ENCODE measurements at regions not wholly inside any gene's neighbourhood (a gene's known extent, or its start where the extent isn't known, plus 50 kb on each side); places are given as distances from the start of the nearest gene placed in this dataset.

DNA sequence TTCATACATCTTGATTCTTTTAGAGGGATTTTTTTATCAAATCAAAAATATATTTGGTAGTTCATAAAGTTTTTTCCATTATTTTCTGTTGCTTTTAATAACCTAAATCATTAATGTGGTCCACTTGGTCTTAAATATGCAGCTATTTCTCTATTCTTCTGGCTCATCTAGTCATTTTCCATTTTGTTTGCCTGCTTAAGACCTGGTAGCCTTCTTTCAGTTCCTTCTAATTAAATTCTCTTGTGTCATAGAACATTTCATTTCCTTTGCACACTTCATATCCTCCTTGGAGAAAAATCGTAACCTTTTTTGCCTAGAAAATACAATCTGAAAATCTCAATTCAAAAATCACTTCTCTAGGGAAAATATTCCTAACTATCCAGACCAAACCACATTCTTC, 387.0 kb downstream of the LRFN5 start:
- Histone ChIP-seq H3K36me3 (ENCODE audit: control insufficient read depth, insufficient read depth, low read length) (no peaks in the 10 kb centered on the region), H3K27me3 (ENCODE audit: control insufficient read depth, insufficient read depth, low read length) (no peaks in the 10 kb centered on the region), H3K27ac (ENCODE audit: low read length) (no peak overlapping the region), H3K4me3 (ENCODE audit: low read length) (no peak overlapping the region), H3K4me1 (ENCODE audit: control insufficient read depth, insufficient read depth, low read length) (no peaks in the 10 kb centered on the region), H3K9me3 (replicated peaks; ENCODE audit: control insufficient read depth, low read depth, low read length) (no peaks in the 10 kb centered on the region)
- no peak for DNase-seq
- WGBS (ENCODE audit: insufficient coverage): 100% methylated on average over 1 of the region's 1 CpG

DNA sequence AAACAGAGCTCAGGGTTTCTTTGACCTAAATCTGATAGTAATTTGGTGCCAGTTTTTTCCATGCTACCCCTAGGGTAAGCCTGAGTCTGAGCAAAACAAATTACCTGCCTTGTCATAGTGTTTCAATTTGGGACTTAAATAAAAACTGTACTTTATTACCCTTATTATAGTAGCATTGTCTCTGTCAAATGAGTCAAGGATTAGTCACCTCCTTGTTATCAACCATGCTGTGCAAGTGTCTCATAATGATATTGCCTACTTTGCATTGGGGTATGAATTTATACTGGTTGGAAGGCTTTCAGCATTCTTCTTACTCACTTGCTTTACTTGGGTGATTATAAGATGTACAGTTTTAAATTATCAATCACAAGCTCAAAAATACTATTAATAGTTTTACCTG, 380.0 kb downstream of the LRFN5 start:
- Histone ChIP-seq H3K36me3 (ENCODE audit: control insufficient read depth, insufficient read depth, low read length) (no peaks in the 10 kb centered on the region), H3K4me1 (ENCODE audit: control insufficient read depth, insufficient read depth, low read length) (no peaks in the 10 kb centered on the region), H3K9me3 (replicated peaks; ENCODE audit: control insufficient read depth, low read depth, low read length) (no peaks in the 10 kb centered on the region), H3K27ac (ENCODE audit: low read length) (no peak overlapping the region), H3K4me3 (ENCODE audit: low read length) (no peak overlapping the region), H3K27me3 (ENCODE audit: control insufficient read depth, insufficient read depth, low read length) (no peaks in the 10 kb centered on the region)
- no peak for DNase-seq

DNA sequence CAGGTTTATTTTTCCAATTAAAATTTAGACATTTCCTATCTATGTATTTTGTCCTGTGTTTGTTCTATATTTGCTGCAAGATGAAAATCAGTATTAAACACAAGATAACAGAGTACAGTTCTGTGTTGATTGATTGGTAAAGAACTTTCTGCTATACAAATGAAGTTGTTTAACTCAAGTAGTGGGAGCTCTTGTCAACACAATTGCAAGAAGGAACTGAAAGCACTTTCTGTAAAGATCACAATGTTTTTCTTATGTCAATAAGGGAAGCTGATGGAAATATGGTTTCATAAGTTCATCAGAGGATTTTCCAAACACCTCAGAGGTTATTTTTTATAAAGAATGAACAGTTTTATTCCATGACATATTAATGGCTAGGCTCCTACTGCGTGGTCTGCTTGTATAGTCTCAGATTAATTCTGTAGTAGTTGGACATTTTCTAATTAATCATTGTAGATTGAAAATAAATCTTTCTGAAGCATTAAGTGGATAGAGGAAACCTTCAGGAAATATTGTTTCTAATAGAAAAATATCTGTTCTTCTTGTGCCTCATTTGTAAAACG, 379.5 kb downstream of the LRFN5 start:
- H3K4me1 ChIP-seq (ENCODE audit: control insufficient read depth, insufficient read depth, low read length): no peaks in the 10 kb centered on the region
- no peak overlapping the region for H3K27ac ChIP-seq (ENCODE audit: low read length)
- WGBS (ENCODE audit: insufficient coverage): 67% methylated on average over 1 of the region's 2 CpGs
- peak; percentile 22 for DNase-seq
- H3K36me3 ChIP-seq (ENCODE audit: control insufficient read depth, insufficient read depth, low read length): no peaks in the 10 kb centered on the region
- H3K27me3 ChIP-seq (ENCODE audit: control insufficient read depth, insufficient read depth, low read length): no peaks in the 10 kb centered on the region
- no peak overlapping the region for H3K4me3 ChIP-seq (ENCODE audit: low read length)
- H3K9me3 ChIP-seq (replicated peaks; ENCODE audit: control insufficient read depth, low read depth, low read length): no peaks in the 10 kb centered on the region

GRCh38 chr14:41973178-41973577, 366.5 kb downstream of the LRFN5 start:
- H3K9me3 ChIP-seq (replicated peaks; ENCODE audit: control insufficient read depth, low read depth, low read length): peaks cover 6% of the 10 kb centered on the region
- no CpG with 5 or more reads among the region's 2 CpGs for WGBS (ENCODE audit: insufficient coverage)
- H3K27ac ChIP-seq (ENCODE audit: low read length): no peak overlapping the region
- H3K36me3 ChIP-seq (ENCODE audit: control insufficient read depth, insufficient read depth, low read length): no peaks in the 10 kb centered on the region
- no peaks in the 10 kb centered on the region for H3K4me1 ChIP-seq (ENCODE audit: control insufficient read depth, insufficient read depth, low read length)
- H3K4me3 ChIP-seq (ENCODE audit: low read length): no peak overlapping the region
- no peaks in the 10 kb centered on the region for H3K27me3 ChIP-seq (ENCODE audit: control insufficient read depth, insufficient read depth, low read length)
- no peak for DNase-seq

DNA sequence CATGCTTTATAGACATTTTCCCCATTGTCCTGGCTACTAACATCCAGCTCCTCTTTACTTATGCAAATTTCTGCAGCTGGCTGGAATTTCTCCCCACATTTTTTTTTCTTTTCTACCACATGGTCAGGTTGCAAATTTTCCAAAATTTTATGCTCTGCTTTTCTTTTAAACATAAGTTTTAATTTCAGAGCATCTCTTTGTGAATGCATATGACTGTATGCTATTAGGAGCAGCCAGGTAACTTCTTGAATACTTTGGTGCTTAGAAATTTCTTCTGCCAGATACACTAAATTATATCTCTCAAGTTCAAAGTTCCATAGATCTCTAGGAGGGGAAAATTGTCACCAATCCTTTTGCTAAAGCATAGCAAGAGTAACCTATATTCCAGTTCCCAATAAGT, 365.9 kb downstream of the LRFN5 start:
- no peaks in the 10 kb centered on the region for H3K4me1 ChIP-seq (ENCODE audit: control insufficient read depth, insufficient read depth, low read length)
- H3K4me3 ChIP-seq (ENCODE audit: low read length): no peak overlapping the region
- no peak for DNase-seq
- peaks cover 6% of the 10 kb centered on the region for H3K9me3 ChIP-seq (replicated peaks; ENCODE audit: control insufficient read depth, low read depth, low read length)
- no peaks in the 10 kb centered on the region for H3K27me3 ChIP-seq (ENCODE audit: control insufficient read depth, insufficient read depth, low read length)
- no peaks in the 10 kb centered on the region for H3K36me3 ChIP-seq (ENCODE audit: control insufficient read depth, insufficient read depth, low read length)
- H3K27ac ChIP-seq (ENCODE audit: low read length): no peak overlapping the region

GRCh38 chr14:41960281-41960680, 353.6 kb downstream of the LRFN5 start:
- Histone ChIP-seq H3K27ac (ENCODE audit: low read length) (no peak overlapping the region), H3K4me1 (ENCODE audit: control insufficient read depth, insufficient read depth, low read length) (no peaks in the 10 kb centered on the region), H3K9me3 (replicated peaks; ENCODE audit: control insufficient read depth, low read depth, low read length) (no peaks in the 10 kb centered on the region), H3K4me3 (ENCODE audit: low read length) (no peak overlapping the region), H3K27me3 (ENCODE audit: control insufficient read depth, insufficient read depth, low read length) (no peaks in the 10 kb centered on the region), H3K36me3 (ENCODE audit: control insufficient read depth, insufficient read depth, low read length) (no peaks in the 10 kb centered on the region)
- WGBS (ENCODE audit: insufficient coverage): no CpG with 5 or more reads among the region's 3 CpGs
- peak; percentile 37 for DNase-seq

DNA sequence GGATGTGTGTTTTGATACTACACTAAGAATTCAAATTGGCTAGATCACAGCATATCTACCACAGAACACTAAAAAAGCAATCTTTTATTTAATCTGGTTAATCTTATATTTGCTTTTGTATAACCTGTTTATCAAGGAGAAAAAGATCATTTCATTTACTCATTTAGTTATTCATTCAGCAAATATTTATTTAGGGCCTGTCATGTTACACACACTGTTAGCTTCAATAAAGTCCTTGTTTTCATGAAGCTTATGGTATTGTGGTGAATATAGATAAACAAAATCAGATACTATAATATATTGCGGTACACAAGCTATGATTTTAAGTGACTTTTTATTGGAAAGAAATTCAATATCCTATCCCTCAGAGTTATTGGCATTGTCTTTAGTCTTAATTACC, 350.8 kb downstream of the LRFN5 start:
- no peak overlapping the region for H3K4me3 ChIP-seq (ENCODE audit: low read length)
- H3K4me1 ChIP-seq (ENCODE audit: control insufficient read depth, insufficient read depth, low read length): no peaks in the 10 kb centered on the region
- no peaks in the 10 kb centered on the region for H3K36me3 ChIP-seq (ENCODE audit: control insufficient read depth, insufficient read depth, low read length)
- WGBS (ENCODE audit: insufficient coverage): no CpG with 5 or more reads among the region's 1 CpG
- H3K27me3 ChIP-seq (ENCODE audit: control insufficient read depth, insufficient read depth, low read length): no peaks in the 10 kb centered on the region
- DNase-seq: no peak
- H3K27ac ChIP-seq (ENCODE audit: low read length): no peak overlapping the region
- no peaks in the 10 kb centered on the region for H3K9me3 ChIP-seq (replicated peaks; ENCODE audit: control insufficient read depth, low read depth, low read length)
